GM21619 (cell line): ENCODE measurements at regions not wholly inside any gene's neighbourhood (a gene's known extent, or its start where the extent isn't known, plus 50 kb on each side); places are given as distances from the start of the nearest gene placed in this dataset.
"Not testable (repeated sequence)": the region's sequence is repeated elsewhere in the genome, so short reads cannot be mapped to it uniquely, and the experiment has no call there.

ENCODE experiments used
- ATAC-seq: cut with Tn5 transposase; IDR thresholded peaks from one replicate; pipeline ENCODE4 v1.9.1; 2021; ENCODE audit not compliant: unreplicated experiment

- no peak for ATAC-seq
These were observed 271.3 kb downstream of the PCDH20 start for GRCh38 chr13:61144301-61144700.

- ATAC-seq: no peak
These were observed 273.1 kb downstream of the PCDH20 start for GRCh38 chr13:61142506-61142905.

- ATAC-seq: no peak
These were observed 276.8 kb downstream of the PCDH20 start for GRCh38 chr13:61138857-61139256.

GRCh38 chr13:61136515-61136914, 279.1 kb downstream of the PCDH20 start:
- no peak for ATAC-seq

GRCh38 chr13:61136093-61136492, 279.6 kb downstream of the PCDH20 start:
- no peak for ATAC-seq

- ATAC-seq: no peak
These were observed 280.1 kb downstream of the PCDH20 start for GRCh38 chr13:61135583-61135982.

GRCh38 chr13:61128850-61129645, 286.6 kb downstream of the PCDH20 start:
- no peak for ATAC-seq

- no peak for ATAC-seq
These were observed 291.9 kb downstream of the PCDH20 start for GRCh38 chr13:61123538-61124289.

GRCh38 chr13:61113140-61113658, 302.4 kb downstream of the PCDH20 start:
- no peak for ATAC-seq

GRCh38 chr13:61111529-61111928, 304.1 kb downstream of the PCDH20 start:
- ATAC-seq: no peak

GRCh38 chr13:61110732-61111131, 304.9 kb downstream of the PCDH20 start:
- no peak for ATAC-seq

- no peak for ATAC-seq
These were observed 305.9 kb downstream of the PCDH20 start for GRCh38 chr13:61109741-61110140.

GRCh38 chr13:61107989-61108388, 307.7 kb downstream of the PCDH20 start:
- no peak for ATAC-seq

GRCh38 chr13:61095885-61096284, 319.8 kb downstream of the PCDH20 start:
- ATAC-seq: no peak

- ATAC-seq: no peak
These were observed 320.8 kb downstream of the PCDH20 start for GRCh38 chr13:61094865-61095264.

- ATAC-seq: not testable (repeated sequence)
These were observed 325.8 kb downstream of the PCDH20 start for GRCh38 chr13:61089894-61090293.

GRCh38 chr13:61086087-61086486, 329.6 kb downstream of the PCDH20 start:
- no peak for ATAC-seq

- ATAC-seq: no peak
These were observed 330.7 kb downstream of the PCDH20 start for GRCh38 chr13:61084988-61085387.

GRCh38 chr13:61078976-61079770, 336.5 kb downstream of the PCDH20 start:
- ATAC-seq: no peak

GRCh38 chr13:61052175-61052574, 363.5 kb downstream of the PCDH20 start:
- no peak for ATAC-seq

GRCh38 chr13:61045251-61045650, 370.4 kb downstream of the PCDH20 start:
- no peak for ATAC-seq
